ENCODE measurements at regions not wholly inside any gene's neighbourhood (a gene's known extent, or its start where the extent isn't known, plus 50 kb on each side); places are given as distances from the start of the nearest gene placed in this dataset.

DNA sequence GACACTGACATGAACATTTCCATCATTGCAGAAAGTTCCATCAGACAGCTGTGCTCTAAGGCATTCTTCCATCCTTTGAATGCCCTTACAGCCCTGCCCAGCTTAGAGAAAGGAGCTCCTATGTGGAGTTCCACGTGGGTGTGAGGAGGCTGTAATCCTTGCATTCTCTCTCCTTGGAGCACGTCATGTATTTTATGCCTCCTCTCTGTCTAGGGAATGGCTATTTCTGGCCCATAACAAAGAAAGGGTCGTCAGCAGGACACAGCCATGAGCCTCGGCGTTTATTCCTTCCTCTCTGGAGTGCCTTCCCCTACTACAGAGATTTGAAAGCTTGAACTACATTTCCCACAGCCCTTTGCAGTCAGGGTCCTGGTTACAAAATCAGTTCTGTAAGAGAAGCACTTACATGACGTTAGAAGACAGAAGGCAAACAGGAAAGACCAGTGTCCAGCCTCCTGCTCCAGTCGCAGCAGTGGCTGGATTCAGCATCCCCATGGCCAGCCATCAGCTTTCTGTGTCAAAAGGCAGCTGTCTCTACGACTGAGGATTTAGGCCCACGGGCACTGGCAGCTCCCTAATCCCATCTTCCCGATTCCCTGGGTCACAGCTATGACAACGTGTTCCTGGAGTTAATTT, 234.9 kb downstream of the TFCP2L1 start:
- POLR2A ChIA-PET = no interaction called here
- TF ChIP-seq ZBTB40 (IDR thresholded peaks at IDR 0.05; ENCODE audit: borderline replicate concordance) (no peak), SMAD1 (IDR thresholded peaks at IDR 0.05; ENCODE audit: low read depth, partially characterized antibody) (no peak), FOXK2 (IDR thresholded peaks at IDR 0.05) (no peak), YBX1 (IDR thresholded peaks at IDR 0.05) (no peak), RELA (IDR thresholded peaks at IDR 0.05; ENCODE audit: borderline replicate concordance, partially characterized antibody) (no peak), NFYB (IDR thresholded peaks at IDR 0.05; ENCODE audit: insufficient read depth, low read depth, low read length) (no peak), BMI1 (IDR thresholded peaks at IDR 0.05; ENCODE audit: borderline replicate concordance) (no peak), LARP7 (IDR thresholded peaks at IDR 0.05) (no peak), TCF3 (IDR thresholded peaks at IDR 0.05; ENCODE audit: borderline replicate concordance, insufficient read depth, low read depth, low read length) (no peak), ZBTB11 (CRISPR knock-in tag; IDR thresholded peaks at IDR 0.05) (no peak), EGR1 (IDR thresholded peaks at IDR 0.05; ENCODE audit: borderline replicate concordance in 1 of 2, low read depth in 2 of 2, low read length in 2 of 2) (no peak), SMARCA5 (IDR thresholded peaks at IDR 0.05) (no peak), SMAD5 (IDR thresholded peaks at IDR 0.05; ENCODE audit: low read depth) (no peak)
- TF ChIP-seq, protein P1, sequence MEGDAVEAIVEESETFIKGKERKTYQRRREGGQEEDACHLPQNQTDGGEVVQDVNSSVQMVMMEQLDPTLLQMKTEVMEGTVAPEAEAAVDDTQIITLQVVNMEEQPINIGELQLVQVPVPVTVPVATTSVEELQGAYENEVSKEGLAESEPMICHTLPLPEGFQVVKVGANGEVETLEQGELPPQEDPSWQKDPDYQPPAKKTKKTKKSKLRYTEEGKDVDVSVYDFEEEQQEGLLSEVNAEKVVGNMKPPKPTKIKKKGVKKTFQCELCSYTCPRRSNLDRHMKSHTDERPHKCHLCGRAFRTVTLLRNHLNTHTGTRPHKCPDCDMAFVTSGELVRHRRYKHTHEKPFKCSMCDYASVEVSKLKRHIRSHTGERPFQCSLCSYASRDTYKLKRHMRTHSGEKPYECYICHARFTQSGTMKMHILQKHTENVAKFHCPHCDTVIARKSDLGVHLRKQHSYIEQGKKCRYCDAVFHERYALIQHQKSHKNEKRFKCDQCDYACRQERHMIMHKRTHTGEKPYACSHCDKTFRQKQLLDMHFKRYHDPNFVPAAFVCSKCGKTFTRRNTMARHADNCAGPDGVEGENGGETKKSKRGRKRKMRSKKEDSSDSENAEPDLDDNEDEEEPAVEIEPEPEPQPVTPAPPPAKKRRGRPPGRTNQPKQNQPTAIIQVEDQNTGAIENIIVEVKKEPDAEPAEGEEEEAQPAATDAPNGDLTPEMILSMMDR (IDR thresholded peaks at IDR 0.05 in 2 of 3, conservative IDR thresholded peaks at IDR 0.05 in 1 of 3; ENCODE audit: control insufficient read depth in 2 of 3, extremely low read depth in 1 of 3, insufficient read depth in 1 of 3, low read depth in 3 of 3, low read length in 3 of 3) = no peak
- H3K36me3 ChIP-seq (ENCODE audit: control insufficient read depth in 2 of 2, insufficient read depth in 2 of 2, low read length in 1 of 2) = no peaks in the 10 kb centered on the region
- WGBS (ENCODE audit: insufficient coverage, insufficient replicate concordance, low lambda C conversion rate, missing lambda C conversion rate) = 2% methylated on average over 11 of the region's 11 CpGs
- H3K4me3 ChIP-seq = no peak overlapping the region
- H3K27me3 ChIP-seq (replicated peaks in 1 of 2; ENCODE audit: control insufficient read depth in 2 of 2, insufficient read depth in 2 of 2, low read length in 1 of 2) = no peaks in the 10 kb centered on the region; a peak in 1 of 4 replicates
- BruUV-seq (replicated peaks) = no TSS peak
- CTCF ChIA-PET = interaction anchor here (0.9 to 1.4 kb wide), 3 partner anchors 14 to 45 kb away, joined by 3 to 4 read pairs (median 4); no protein-coding TSS in a partner anchor
- no peaks in the 10 kb centered on the region for H3K9me3 ChIP-seq (replicated peaks; ENCODE audit: control insufficient read depth, insufficient read depth, low read length)
- RAD21 ChIA-PET (ENCODE audit: unreplicated experiment) = no interaction called here
- no peaks in the 10 kb centered on the region for H4K20me1 ChIP-seq (ENCODE audit: control insufficient read depth, insufficient read depth)
- no peak overlapping the region for H3K4me2 ChIP-seq (ENCODE audit: control insufficient read depth, insufficient read depth)
- H3K4me1 ChIP-seq (ENCODE audit: control insufficient read depth, insufficient read depth, low read length) = no peaks in the 10 kb centered on the region
- H3K79me2 ChIP-seq (ENCODE audit: control insufficient read depth, insufficient read depth, low read length) = no peaks in the 10 kb centered on the region
- intact Hi-C loops (cut with micrococcal nuclease; ENCODE audit: unreplicated experiment) (no loop called here), in situ Hi-C loops (cut with MboI) (no loop called here)
- SMC1A ChIA-PET (ENCODE audit: uncharacterized antibody, unreplicated experiment) = no interaction called here
- H2AFZ ChIP-seq (ENCODE audit: control insufficient read depth, low read depth, low read length) = no peak overlapping the region
- DNase-seq (ENCODE audit: low read depth, low spot score) (no peak), FAIRE-seq (no peak), ATAC-seq (no peak)
- H3K9ac ChIP-seq (ENCODE audit: control insufficient read depth, insufficient read depth, low read length) = no peak overlapping the region
- no peak overlapping the region for H3K27ac ChIP-seq (ENCODE audit: control insufficient read depth, insufficient read depth)
